Adrenal gland (tissue), 9 donors: ENCODE measurements at regions not wholly inside any gene's neighbourhood (a gene's known extent, or its start where the extent isn't known, plus 50 kb on each side); places are given as distances from the start of the nearest gene placed in this dataset.

Experiments used
- DNase-seq, 7 donors: peaks; one replicate each; pipeline ENCODE4 v3.0.0-alpha.2; 2019 to 2020
- H3K27ac ChIP-seq, 5 donors: fragments of 200-600 bp; sonication (generic) in 4 of 5; 1 replicate in 3 of 5; 2 replicates in 2 of 5; pipeline versions ENCODE4 v1.5.1 to v1.8.0; 2016 to 2020; ENCODE audit warnings: mild to moderate bottlenecking in 1 of 5
- H3K27me3 ChIP-seq: fragments of 200-600 bp; 2 replicates; pipeline ENCODE4 v1.8.0; 2021
- H3K36me3 ChIP-seq, 2 donors: fragments of 200-600 bp; replicated peaks in 1 of 2; 1 replicate in 1 of 2; 2 replicates in 1 of 2; pipeline versions ENCODE4 v1.5.1 to v1.8.0; 2018 to 2022
- H3K4me1 ChIP-seq, 2 donors: fragments of 200-600 bp; replicated peaks in 1 of 2; 1 replicate in 1 of 2; 2 replicates in 1 of 2; pipeline versions ENCODE4 v1.5.1 to v1.8.0; 2018 to 2021
- H3K4me3 ChIP-seq, 4 donors: fragments of 200-600 bp; sonication (generic) in 3 of 4; one replicate each; pipeline ENCODE4 v1.5.1; 2016 to 2018
- H3K9me3 ChIP-seq, 3 donors: fragments of 200-600 bp; sonication (generic) in 1 of 3; replicated peaks in 1 of 3; 1 replicate in 2 of 3; 2 replicates in 1 of 3; pipeline versions ENCODE4 v1.5.1 to v1.8.0; 2016 to 2021
- POLR2A ChIP-seq, 2 donors: fragments of 450-650 bp; IDR thresholded peaks; one replicate each; pipeline ENCODE4 v1.6.1; 2017; ENCODE audit warnings: antibody characterized with exemption in 2 of 2, mild to moderate bottlenecking in 2 of 2, moderate library complexity in 1 of 2
- WGBS, 4 donors: extraction: QIAGEN DNeasy Blood & Tissue Kit in 2 of 4; methylation state at CpG; one replicate each; pipeline versions ENCODE4 v1.1.5 to v1.1.7; 2013 to 2017; 5-methylcytosine and 5-hydroxymethylcytosine counted together
- intact Hi-C, 2 donors: fragments of 100-400 bp; cut with DNase I; formaldehyde crosslinking; loops; one replicate each; pipeline versions ENCODE4 v1.14.1 to v1.15.0; 2022 to 2023
- TF ChIP-seq, protein P1 (sequence below), 6 experiments: fragments of 450-650 bp in 4 of 6; fragments of 200-600 bp in 2 of 6; sonication (generic) in 1 of 6; IDR thresholded peaks; 1 replicate in 5 of 6; 2 replicates in 1 of 6; pipeline versions ENCODE4 v1.5.1 to v1.8.0; 2016 to 2021; ENCODE audit warnings: antibody characterized with exemption in 6 of 6, mild to moderate bottlenecking in 2 of 6, moderate library complexity in 1 of 6
- donor health status: healthy with polysubstance abuse.
- donor health status: Bipolar disorder and iron deficiency.
- donor health status: DM: yes; HTN: yes; CAD: no.
- donor health status: DM: no; HTN: no; CAD: no.
- donor health status: DM: no; HTN: no; CAD: no.

DNA sequence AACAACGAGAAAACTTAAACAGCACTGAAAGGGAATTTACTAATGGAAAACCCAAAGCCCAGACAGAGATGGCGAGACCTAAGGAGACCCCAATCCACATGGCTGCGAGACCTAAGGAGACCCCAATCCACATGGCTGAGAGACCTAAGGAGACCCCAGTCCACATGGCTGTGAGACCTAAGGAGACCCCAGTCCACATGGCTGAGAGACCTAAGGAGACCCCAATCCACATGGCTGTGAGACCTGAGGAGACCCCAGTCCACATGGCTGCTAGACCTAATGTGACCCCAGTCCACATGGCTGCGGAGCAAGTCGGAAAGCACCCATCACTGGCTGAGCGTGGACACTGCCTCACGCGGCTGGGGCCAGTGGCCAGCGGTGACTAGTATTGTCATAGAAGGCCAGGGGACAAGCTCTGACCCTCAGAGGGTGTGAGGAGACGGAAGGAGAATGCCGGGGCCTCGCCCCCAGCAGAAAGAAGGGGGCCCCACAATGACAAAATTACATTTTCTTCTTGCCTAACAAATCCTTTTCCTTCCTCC, 241.8 kb downstream of the C16orf95 start:
- H3K36me3 ChIP-seq = no peaks in the 10 kb centered on the region
- no peak for DNase-seq
- intact Hi-C loops = loop anchor here in 1 of 2 donors (10.0 kb wide), 1 partner anchor 199 kb away; no protein-coding TSS in a partner anchor
- peaks cover 0 to 2% (median 0%) of the 10 kb centered on the region in 3 donors for H3K9me3 ChIP-seq
- H3K27me3 ChIP-seq = no peaks in the 10 kb centered on the region
- TF ChIP-seq POLR2A (IDR thresholded peaks at IDR 0.05) = no peak
- TF ChIP-seq, protein P1, sequence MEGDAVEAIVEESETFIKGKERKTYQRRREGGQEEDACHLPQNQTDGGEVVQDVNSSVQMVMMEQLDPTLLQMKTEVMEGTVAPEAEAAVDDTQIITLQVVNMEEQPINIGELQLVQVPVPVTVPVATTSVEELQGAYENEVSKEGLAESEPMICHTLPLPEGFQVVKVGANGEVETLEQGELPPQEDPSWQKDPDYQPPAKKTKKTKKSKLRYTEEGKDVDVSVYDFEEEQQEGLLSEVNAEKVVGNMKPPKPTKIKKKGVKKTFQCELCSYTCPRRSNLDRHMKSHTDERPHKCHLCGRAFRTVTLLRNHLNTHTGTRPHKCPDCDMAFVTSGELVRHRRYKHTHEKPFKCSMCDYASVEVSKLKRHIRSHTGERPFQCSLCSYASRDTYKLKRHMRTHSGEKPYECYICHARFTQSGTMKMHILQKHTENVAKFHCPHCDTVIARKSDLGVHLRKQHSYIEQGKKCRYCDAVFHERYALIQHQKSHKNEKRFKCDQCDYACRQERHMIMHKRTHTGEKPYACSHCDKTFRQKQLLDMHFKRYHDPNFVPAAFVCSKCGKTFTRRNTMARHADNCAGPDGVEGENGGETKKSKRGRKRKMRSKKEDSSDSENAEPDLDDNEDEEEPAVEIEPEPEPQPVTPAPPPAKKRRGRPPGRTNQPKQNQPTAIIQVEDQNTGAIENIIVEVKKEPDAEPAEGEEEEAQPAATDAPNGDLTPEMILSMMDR (IDR thresholded peaks at IDR 0.05) = no peak
- H3K4me3 ChIP-seq = no peak overlapping the region
- no peaks in the 10 kb centered on the region for H3K4me1 ChIP-seq
- H3K27ac ChIP-seq = no peak overlapping the region
- 89 to 93% (median 90%) methylated on average over 11 to 12 of the region's 12 CpGs for WGBS, 4 donors

DNA sequence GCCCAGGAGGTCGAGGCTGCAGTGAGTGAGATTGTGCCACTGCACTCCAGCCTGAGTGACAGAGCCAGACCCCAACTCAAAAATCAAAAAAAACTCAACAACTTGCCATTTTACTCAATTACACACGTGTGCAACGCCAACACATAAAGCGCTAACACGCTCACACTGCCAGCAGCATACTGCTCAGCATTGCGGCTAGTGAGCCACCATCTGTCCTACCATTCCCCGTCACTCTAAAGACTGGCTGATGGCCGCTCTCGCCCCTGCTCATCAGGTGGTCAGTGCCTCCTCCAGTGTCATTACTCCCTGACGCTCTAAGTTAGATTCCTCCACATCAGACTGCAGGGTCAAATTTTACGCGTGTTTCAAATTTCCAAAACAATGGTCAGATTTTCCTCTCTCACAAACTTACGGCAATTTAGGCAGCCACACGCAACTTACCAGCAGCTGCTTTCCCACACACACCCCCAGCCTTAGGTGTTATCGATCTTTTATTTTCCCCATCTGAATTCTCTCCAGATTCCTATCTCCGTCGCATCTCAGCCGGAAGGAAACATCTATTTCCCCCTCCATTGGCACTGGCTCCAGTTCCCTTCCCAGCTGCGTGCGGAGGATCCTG, 240.8 kb downstream of the C16orf95 start:
- no peaks in the 10 kb centered on the region for H3K36me3 ChIP-seq
- peaks cover 0 to 11% (median 5%) of the 10 kb centered on the region in 3 donors for H3K9me3 ChIP-seq
- DNase-seq = no peak
- TF ChIP-seq, protein P1 (IDR thresholded peaks at IDR 0.05) = no peak
- TF ChIP-seq POLR2A (IDR thresholded peaks at IDR 0.05) = no peak
- H3K4me1 ChIP-seq = no peaks in the 10 kb centered on the region
- H3K27ac ChIP-seq = no peak overlapping the region
- intact Hi-C loops = loop anchor here in 1 of 2 donors (10.0 kb wide), 1 partner anchor 198 kb away; no protein-coding TSS in a partner anchor
- no peak overlapping the region for H3K4me3 ChIP-seq
- 87 to 91% (median 90%) methylated on average over 20 of the region's 20 CpGs for WGBS, 4 donors
- H3K27me3 ChIP-seq = no peaks in the 10 kb centered on the region

DNA sequence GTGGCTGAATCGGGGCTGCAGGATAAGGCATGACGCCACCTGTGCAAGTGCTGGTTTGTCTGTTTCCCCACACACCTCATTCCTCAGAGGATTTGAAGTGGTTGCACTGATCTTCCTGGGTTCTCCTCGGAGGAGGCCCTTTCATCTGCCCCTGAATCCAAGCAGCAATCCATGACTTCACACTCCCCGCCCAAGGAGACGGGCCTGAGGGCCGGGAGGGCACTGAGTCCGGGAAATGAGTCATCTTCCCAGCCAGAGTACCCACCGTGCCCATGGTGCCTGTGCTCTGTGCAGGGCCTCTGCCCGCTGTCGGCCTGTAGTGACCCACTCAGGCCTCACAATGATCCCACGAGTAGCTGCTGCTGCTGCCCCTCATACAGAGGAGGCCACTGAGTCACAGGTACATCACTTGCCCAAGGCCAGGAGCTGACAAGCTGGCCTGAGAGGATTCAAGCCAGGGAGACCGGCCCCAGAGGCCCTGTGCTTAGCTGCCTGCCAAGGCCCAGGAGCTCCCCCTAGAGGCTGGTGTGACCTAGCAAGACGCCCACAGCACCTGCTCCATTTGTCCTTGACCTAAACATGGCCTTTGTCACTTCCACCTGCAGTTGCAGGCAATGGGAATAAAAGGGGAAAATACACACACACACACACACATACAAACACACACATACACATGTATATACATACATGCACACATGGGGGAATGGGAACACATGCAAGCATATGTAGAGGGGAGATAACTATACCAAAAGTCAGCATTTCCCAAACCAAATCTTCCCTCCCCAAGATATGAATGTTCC, 240.0 kb downstream of the C16orf95 start:
- DNase-seq = peak in 6 of 7 donors; percentile 25 to 69 (median 48)
- no peak overlapping the region for H3K4me3 ChIP-seq
- H3K27me3 ChIP-seq = no peaks in the 10 kb centered on the region
- no peak overlapping the region for H3K27ac ChIP-seq
- intact Hi-C loops = loop anchor here in 1 of 2 donors (10.0 kb wide), 1 partner anchor 198 kb away; no protein-coding TSS in a partner anchor
- TF ChIP-seq, protein P1 (IDR thresholded peaks at IDR 0.05) = peak; percentile 6 to 54 (median 37)
- TF ChIP-seq POLR2A (IDR thresholded peaks at IDR 0.05) = no peak
- H3K4me1 ChIP-seq = no peaks in the 10 kb centered on the region
- no peaks in the 10 kb centered on the region for H3K36me3 ChIP-seq
- 57 to 84% (median 67%) methylated on average over 3 to 13 of the region's 13 CpGs for WGBS, 4 donors
- H3K9me3 ChIP-seq = peaks cover 0 to 11% (median 5%) of the 10 kb centered on the region in 3 donors

DNA sequence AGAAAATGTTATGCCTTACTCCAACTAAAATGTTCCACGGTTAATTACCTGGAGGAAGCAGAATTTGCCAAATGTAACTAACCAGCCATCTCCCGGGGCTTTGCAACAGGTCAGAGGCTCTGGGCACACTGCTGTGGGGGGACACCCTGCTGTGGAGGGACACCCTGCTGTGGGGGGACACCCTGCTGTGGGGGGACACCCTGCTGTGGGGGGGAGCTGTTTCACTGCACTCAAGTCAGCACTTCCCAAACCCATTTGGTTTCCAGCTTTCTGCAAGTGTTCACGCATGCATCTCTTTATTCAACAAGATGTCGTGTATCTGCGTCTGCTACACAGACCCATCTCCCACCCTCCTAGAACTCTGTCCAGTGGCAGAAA, 239.5 kb downstream of the C16orf95 start:
- Histone ChIP-seq H3K27ac (no peak overlapping the region), H3K4me1 (no peaks in the 10 kb centered on the region), H3K9me3 (peaks cover 0 to 11% (median 5%) of the 10 kb centered on the region in 3 donors), H3K4me3 (no peak overlapping the region), H3K27me3 (no peaks in the 10 kb centered on the region), H3K36me3 (no peaks in the 10 kb centered on the region)
- intact Hi-C loops = loop anchor here in 1 of 2 donors (10.0 kb wide), 1 partner anchor 197 kb away; no protein-coding TSS in a partner anchor
- TF ChIP-seq, protein P1 (IDR thresholded peaks at IDR 0.05) = no peak
- TF ChIP-seq POLR2A (IDR thresholded peaks at IDR 0.05) = no peak
- WGBS, 4 donors = 81 to 92% (median 89%) methylated on average over 4 to 5 of the region's 5 CpGs
- no peak for DNase-seq
